ENCODE measurements at regions not wholly inside any gene's neighbourhood (a gene's known extent, or its start where the extent isn't known, plus 50 kb on each side); places are given as distances from the start of the nearest gene placed in this dataset.

DNA sequence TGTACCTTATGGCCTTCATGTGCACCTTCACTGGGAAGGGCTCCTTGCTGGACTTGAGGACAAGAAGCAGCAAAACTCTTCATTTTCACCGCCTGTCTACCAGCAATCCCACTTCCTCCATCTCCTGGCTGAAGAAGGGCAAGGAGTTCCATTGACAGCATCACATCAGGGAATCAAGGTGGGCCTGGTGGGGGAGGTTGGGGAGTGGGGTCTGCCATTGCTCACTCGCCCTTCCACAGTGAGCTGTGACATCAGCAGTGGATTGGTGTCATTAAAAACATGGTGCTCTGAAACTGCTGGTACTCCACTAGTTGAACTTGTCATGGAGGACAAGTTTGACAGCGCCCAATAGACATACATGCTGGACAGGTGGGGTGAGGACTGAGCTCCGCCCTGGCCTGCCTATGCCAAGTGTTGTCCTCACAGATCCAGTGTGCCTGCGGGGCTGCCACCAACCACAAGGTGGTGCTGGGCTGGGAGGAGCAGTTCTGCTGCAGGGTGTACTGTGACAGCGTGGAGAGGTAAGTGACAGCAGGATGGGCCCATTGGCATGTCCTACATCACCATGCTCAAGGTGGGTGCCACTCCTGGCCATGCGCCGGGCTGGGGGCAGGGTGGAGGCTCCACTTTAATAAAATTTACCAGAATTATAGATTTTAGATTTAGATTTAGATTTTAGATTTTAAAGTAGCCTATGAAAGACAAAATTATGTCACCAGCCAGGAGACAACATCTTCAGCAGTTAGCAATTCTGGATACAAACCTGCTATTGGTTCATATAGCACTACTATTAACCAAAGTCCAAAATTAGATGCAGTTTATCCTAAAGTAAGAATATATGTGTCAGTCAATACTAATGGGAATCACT, 1729.1 kb downstream of the TP53TG3F start:
- no peaks in the 10 kb centered on the region for H3K79me2 ChIP-seq (ENCODE audit: low read length)
- no peak overlapping the region for H3K9ac ChIP-seq (ENCODE audit: low read length)
- H3K27me3 ChIP-seq (ENCODE audit: low read length) = no peaks in the 10 kb centered on the region
- H2AFZ ChIP-seq (ENCODE audit: low read length) = no peak overlapping the region
- ChIA-PET CTCF (no interaction called here), POLR2A (ENCODE audit: unreplicated experiment) (no interaction called here)
- DNase-seq (no peak), ATAC-seq (no peak)
- H3K4me3 ChIP-seq (ENCODE audit: low read length) = no peak overlapping the region
- TF ChIP-seq EZH2phosphoT487 (IDR thresholded peaks at IDR 0.05; ENCODE audit: borderline replicate concordance, low read length) = no peak
- TF ChIP-seq, protein P1, sequence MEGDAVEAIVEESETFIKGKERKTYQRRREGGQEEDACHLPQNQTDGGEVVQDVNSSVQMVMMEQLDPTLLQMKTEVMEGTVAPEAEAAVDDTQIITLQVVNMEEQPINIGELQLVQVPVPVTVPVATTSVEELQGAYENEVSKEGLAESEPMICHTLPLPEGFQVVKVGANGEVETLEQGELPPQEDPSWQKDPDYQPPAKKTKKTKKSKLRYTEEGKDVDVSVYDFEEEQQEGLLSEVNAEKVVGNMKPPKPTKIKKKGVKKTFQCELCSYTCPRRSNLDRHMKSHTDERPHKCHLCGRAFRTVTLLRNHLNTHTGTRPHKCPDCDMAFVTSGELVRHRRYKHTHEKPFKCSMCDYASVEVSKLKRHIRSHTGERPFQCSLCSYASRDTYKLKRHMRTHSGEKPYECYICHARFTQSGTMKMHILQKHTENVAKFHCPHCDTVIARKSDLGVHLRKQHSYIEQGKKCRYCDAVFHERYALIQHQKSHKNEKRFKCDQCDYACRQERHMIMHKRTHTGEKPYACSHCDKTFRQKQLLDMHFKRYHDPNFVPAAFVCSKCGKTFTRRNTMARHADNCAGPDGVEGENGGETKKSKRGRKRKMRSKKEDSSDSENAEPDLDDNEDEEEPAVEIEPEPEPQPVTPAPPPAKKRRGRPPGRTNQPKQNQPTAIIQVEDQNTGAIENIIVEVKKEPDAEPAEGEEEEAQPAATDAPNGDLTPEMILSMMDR (conservative IDR thresholded peaks at IDR 0.05; ENCODE audit: low read depth, low read length) = no peak
- TF ChIP-seq EZH2 (IDR thresholded peaks at IDR 0.05; ENCODE audit: low read length, unreplicated experiment) = no peak
- H3K27ac ChIP-seq (ENCODE audit: low read length) = no peak overlapping the region
- BruUV-seq (replicated peaks) = no TSS peak
- no peaks in the 10 kb centered on the region for H3K4me1 ChIP-seq (ENCODE audit: insufficient read depth, low read length)
- H3K4me2 ChIP-seq (ENCODE audit: low read length) = no peak overlapping the region
- H3F3A ChIP-seq (ENCODE audit: low read length, unreplicated experiment) = no peaks in the 10 kb centered on the region
- no peaks in the 10 kb centered on the region for H4K20me1 ChIP-seq (ENCODE audit: low read length)
- no peaks in the 10 kb centered on the region for H3K36me3 ChIP-seq (ENCODE audit: low read depth, low read length)
- H3K9me2 ChIP-seq (replicated peaks; ENCODE audit: low read length) = no peaks in the 10 kb centered on the region
- no peaks in the 10 kb centered on the region for H3K9me3 ChIP-seq (ENCODE audit: low read length)
- intact Hi-C loops (cut with micrococcal nuclease) = no loop called here

DNA sequence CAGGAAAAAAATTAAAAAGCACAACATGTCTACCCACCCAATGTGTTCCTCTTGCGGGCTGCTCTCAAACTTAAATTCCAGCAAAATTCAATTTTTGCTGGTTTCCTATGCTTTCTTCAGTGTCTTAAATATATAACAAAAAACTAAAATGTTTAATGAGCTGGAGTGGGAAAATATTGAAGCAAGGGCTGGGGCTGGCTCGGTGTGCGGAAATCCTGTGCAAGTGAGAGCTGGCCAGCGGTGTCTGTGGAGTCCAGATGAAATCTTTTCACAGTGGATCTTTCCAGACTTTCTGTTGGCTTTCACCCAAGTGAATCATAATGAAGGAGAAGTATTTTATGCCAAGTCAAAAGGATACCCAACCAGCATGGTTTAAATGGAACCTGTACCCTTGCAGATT, 1733.6 kb downstream of the TP53TG3F start:
- no peak for TF ChIP-seq EZH2 (IDR thresholded peaks at IDR 0.05; ENCODE audit: low read length, unreplicated experiment)
- TF ChIP-seq, protein P1 (conservative IDR thresholded peaks at IDR 0.05; ENCODE audit: low read depth, low read length) = no peak
- no peak for TF ChIP-seq EZH2phosphoT487 (IDR thresholded peaks at IDR 0.05; ENCODE audit: borderline replicate concordance, low read length)
- no TSS peak for BruUV-seq (replicated peaks)
- H3K4me3 ChIP-seq (ENCODE audit: low read length) = no peak overlapping the region
- H4K20me1 ChIP-seq (ENCODE audit: low read length) = no peaks in the 10 kb centered on the region
- no peaks in the 10 kb centered on the region for H3K9me2 ChIP-seq (replicated peaks; ENCODE audit: low read length)
- H3K9ac ChIP-seq (ENCODE audit: low read length) = no peak overlapping the region
- H2AFZ ChIP-seq (ENCODE audit: low read length) = no peak overlapping the region
- POLR2A ChIA-PET (ENCODE audit: unreplicated experiment) = no interaction called here
- DNase-seq (no peak), ATAC-seq (no peak)
- H3F3A ChIP-seq (ENCODE audit: low read length, unreplicated experiment) = no peaks in the 10 kb centered on the region
- H3K4me1 ChIP-seq (ENCODE audit: insufficient read depth, low read length) = no peaks in the 10 kb centered on the region
- intact Hi-C loops (cut with micrococcal nuclease) = no loop called here
- H3K4me2 ChIP-seq (ENCODE audit: low read length) = no peak overlapping the region
- H3K36me3 ChIP-seq (ENCODE audit: low read depth, low read length) = no peaks in the 10 kb centered on the region
- H3K27me3 ChIP-seq (ENCODE audit: low read length) = no peaks in the 10 kb centered on the region
- H3K9me3 ChIP-seq (ENCODE audit: low read length) = no peaks in the 10 kb centered on the region
- H3K79me2 ChIP-seq (ENCODE audit: low read length) = no peaks in the 10 kb centered on the region
- no peak overlapping the region for H3K27ac ChIP-seq (ENCODE audit: low read length)
- CTCF ChIA-PET = no interaction called here

DNA sequence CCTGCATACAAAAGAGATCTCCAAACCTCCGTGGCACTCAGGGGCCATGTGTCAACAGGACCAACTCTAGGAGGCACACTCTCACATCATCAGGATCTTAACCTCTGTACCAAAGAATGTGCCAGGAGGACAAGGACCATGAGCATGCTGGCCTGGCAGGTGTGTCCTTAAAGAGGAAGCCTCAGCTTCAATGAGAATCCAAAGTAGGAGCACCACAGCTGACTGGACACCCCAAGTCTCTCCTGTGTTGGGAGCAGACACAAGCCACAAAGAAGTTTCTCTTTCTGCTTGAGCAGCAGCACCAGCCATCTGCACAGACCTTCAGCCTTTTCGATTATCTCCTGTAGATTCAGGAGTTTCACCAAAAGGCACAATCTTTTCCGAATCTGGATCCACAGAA, 1734.5 kb downstream of the TP53TG3F start:
- Histone ChIP-seq H3K4me1 (ENCODE audit: insufficient read depth, low read length) (no peaks in the 10 kb centered on the region), H3K4me2 (ENCODE audit: low read length) (no peak overlapping the region), H3K9ac (ENCODE audit: low read length) (no peak overlapping the region), H3K27me3 (ENCODE audit: low read length) (no peaks in the 10 kb centered on the region), H4K20me1 (ENCODE audit: low read length) (no peaks in the 10 kb centered on the region), H3F3A (ENCODE audit: low read length, unreplicated experiment) (no peaks in the 10 kb centered on the region), H3K9me2 (replicated peaks; ENCODE audit: low read length) (no peaks in the 10 kb centered on the region), H3K79me2 (ENCODE audit: low read length) (no peaks in the 10 kb centered on the region), H3K36me3 (ENCODE audit: low read depth, low read length) (no peaks in the 10 kb centered on the region), H3K4me3 (ENCODE audit: low read length) (no peak overlapping the region), H3K9me3 (ENCODE audit: low read length) (no peaks in the 10 kb centered on the region), H3K27ac (ENCODE audit: low read length) (no peak overlapping the region), H2AFZ (ENCODE audit: low read length) (no peak overlapping the region)
- BruUV-seq (replicated peaks) = no TSS peak
- ChIA-PET CTCF (no interaction called here), POLR2A (ENCODE audit: unreplicated experiment) (no interaction called here)
- no peak for DNase-seq
- intact Hi-C loops (cut with micrococcal nuclease) = no loop called here
- no peak for TF ChIP-seq EZH2 (IDR thresholded peaks at IDR 0.05; ENCODE audit: low read length, unreplicated experiment)
- TF ChIP-seq, protein P1 (conservative IDR thresholded peaks at IDR 0.05; ENCODE audit: low read depth, low read length) = no peak
- TF ChIP-seq EZH2phosphoT487 (IDR thresholded peaks at IDR 0.05; ENCODE audit: borderline replicate concordance, low read length) = no peak
- ATAC-seq = no peak

Data from PC-3 (cell line).